HUDEP-2 (cell line): ENCODE measurements at regions not wholly inside any gene's neighbourhood (a gene's known extent, or its start where the extent isn't known, plus 50 kb on each side); places are given as distances from the start of the nearest gene placed in this dataset.
"Not testable (repeated sequence)": the region's sequence is repeated elsewhere in the genome, so short reads cannot be mapped to it uniquely, and the experiment has no call there.

ENCODE experiments used
- DNase-seq, 76 experiments: peaks; one replicate each; lab custom pipeline; 2025; ENCODE audit not compliant: unreplicated experiment in 76 of 76; lab: John Stamatoyannopoulos, UW

DNA sequence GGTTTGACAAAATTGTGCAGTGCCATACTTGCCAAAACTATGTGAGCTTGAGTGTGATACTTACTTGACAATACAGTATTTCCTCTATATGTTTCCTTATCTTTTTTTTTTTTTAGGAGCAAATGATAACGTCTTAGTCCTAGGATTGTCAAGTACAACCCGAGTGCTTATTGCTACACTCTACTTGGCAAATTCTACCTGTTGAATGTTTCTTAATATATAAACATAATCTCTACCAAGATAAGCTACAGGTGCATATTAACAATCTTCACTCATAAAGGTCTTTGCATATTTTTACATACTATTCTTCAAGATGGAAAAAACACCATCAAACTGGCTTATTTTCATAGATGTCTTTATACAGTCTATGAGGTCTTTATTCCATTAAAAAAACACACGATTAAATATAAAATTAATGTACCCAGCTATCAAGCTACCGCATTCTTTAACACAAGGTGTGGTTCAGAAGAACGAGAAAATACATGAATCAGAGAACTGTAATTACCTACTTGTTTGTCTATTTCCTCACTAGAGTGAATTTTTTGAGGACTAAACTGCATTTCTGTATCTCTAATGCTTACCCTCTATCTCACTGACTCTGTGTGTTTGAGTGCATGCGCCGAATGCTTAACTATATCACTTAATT, 76.1 kb upstream of the PDSS1 start:
- DNase-seq = no peak

DNA sequence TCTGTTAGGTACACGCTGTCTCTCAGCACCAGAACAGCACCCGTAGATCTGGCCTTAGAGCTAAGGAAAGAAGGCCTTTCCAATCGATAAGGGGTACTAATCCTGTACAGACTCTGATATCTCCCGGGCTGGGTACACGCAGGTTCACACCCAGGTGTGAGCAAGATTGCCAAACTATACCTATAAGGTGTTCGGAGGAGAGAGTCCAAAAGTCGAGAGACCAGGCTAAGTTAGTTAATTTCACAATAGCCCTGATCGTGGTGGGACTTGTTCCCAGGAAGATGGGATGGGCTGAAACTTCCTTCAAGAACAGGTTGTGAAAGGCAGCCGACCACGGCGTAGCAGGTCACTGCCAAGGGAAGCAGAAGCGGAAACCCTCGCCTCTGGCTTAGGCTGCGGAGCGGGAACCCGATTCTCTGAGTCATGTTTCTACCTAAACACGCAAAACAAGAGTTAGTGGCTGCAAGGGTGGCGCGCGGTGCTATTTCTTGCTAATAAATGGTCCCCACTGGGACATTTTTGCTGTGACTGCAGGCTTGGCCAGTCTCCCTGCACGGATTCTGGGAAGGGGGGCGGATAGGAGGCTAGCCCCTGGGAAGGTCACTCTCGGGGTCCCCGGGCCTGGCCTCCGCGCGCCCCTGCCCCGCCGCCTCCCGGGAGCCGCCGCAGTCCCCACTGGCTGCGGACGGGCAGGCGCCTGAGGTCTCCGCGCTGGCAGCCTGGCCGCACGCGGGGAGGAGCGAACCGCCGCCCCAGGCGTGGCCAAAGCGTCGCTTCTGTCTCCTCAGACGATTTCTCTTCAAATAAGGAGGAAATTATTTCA, 75.4 kb upstream of the PDSS1 start:
- DNase-seq = peak in 17 of 76 experiments; percentile 2 to 39 (median 14)

DNA sequence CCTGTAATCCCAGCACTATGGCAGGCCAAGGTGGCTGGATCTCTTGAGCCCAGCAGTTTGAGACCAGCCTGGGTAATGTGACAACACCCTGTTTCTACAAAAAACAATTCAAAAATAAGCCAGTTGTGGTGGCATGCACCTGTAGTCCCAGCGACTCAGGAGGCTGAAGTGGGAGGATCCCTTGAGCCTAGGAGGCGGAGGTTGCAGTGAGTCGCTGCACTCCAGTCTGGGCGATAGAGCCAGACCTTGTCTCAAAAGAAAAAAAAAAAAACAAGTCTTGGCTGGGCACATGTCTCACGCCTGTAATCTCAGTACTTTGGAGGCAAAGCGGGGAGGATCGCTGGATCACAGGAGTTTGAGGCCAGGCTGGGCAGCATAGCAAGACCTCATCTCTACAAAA, 74.6 kb upstream of the PDSS1 start:
- peak in 1 of 76 experiments; percentile 1 for DNase-seq

DNA sequence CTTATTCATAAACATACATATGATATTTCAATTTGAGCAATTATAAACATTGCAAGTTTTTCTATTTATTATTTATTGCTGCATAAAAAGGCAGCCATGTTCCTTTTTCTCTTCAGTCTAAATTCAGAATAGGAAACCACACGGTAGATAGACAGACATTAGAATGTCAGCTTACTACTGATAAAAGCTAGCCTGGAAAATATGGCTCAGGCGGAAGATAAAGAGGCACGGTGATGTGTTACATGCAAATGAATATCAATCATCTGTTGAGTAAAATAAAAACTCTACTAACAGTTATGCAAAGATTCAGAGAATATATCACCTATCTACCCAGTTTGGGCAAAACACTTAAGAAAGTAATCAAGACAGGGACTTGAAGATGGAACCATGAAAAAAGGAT, 73.5 kb upstream of the PDSS1 start:
- DNase-seq = peak in 18 of 76 experiments; percentile 4 to 62 (median 30)

DNA sequence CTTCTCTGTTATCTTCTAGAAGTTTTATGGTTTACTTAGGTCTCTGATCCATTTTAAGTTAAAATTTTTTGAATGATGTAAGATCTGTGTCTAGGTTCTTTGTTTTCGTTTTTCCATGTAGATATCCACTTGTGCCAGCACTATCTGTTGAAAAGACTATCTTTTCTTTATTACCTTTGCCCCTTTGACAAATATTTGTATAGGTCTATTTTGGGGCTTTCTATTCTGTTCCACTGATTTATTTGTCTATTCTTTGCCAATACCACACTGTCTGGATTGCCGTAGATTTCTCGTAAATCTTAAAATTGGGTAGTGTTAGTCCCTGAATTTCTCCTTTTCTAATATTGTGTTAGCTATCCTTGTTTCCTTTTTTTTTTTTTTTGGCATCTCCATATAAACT, 71.4 kb upstream of the PDSS1 start:
- DNase-seq = no peak

DNA sequence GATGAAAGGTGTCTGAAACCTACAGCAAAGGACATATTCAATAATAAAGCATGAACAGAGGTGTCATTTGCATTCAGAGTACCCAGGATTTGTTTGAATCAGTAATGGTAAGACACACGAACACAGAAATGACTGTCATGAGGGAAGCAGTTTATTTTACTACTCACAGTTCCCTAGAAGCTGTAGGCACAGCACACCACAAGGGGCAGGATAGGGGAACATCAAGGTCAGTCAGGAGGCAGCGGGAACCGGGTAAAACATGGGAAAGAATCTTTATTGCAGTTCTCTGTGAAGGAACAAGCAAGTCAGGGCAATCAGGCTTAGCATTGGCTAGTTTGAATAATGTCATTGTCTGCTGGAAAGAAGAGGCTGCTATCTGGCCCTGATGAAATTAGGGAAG, 70.2 kb upstream of the PDSS1 start:
- no peak for DNase-seq

DNA sequence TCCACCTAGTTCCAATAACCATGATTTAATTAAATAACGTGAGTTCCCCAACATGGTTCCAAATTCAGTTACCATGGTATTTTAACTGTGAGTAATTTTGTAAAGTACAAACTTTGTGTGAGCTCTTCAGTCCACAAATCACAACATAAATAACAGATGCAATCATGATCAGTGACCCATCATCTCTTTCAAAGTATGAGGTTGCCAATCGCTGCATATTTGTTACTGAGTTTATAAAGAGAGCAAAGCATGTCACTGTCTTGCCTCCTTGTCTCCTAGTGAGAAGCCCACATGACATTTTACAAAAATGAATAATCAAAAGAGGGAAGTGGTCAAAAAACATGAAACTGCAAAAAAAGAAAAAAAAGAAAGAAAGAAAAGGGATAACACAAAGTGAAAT, 69.1 kb upstream of the PDSS1 start:
- DNase-seq = no peak

DNA sequence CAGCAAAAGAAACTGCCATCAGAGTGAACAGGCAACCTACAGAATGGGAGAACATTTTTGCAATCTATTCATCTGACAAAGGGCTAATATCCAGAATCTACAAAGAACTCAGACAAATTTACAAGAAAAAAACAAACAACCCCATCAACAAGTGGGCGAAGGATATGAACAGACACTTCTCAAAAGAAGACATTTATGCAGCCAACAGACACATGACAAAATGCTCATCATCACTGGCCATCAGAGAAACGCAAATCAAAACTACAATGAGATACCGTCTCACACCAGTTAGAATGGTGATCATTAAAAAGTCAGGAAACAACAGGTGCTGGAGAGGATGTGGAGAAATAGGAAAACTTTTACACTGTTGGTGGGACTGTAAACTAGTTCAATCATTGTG, 65.3 kb upstream of the PDSS1 start:
- DNase-seq = not testable (repeated sequence)

DNA sequence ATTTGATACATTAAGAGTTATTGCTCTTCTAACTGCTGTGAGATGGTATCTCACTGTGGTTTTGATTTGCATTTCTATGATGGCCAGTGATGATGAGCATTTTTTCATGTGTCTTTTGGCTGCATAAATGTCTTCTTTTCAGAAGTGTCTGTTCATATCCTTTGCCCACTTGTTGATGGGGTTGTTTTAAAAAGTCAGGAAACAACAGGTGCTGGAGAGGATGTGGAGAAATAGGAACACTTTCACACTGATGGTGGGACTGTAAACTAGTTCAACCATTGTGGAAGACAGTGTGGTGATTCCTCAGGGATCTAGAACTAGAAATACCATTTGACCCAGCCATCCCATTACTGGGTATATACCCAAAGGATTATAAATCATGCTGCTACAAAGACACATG, 63.4 kb upstream of the PDSS1 start:
- not testable (repeated sequence) for DNase-seq

DNA sequence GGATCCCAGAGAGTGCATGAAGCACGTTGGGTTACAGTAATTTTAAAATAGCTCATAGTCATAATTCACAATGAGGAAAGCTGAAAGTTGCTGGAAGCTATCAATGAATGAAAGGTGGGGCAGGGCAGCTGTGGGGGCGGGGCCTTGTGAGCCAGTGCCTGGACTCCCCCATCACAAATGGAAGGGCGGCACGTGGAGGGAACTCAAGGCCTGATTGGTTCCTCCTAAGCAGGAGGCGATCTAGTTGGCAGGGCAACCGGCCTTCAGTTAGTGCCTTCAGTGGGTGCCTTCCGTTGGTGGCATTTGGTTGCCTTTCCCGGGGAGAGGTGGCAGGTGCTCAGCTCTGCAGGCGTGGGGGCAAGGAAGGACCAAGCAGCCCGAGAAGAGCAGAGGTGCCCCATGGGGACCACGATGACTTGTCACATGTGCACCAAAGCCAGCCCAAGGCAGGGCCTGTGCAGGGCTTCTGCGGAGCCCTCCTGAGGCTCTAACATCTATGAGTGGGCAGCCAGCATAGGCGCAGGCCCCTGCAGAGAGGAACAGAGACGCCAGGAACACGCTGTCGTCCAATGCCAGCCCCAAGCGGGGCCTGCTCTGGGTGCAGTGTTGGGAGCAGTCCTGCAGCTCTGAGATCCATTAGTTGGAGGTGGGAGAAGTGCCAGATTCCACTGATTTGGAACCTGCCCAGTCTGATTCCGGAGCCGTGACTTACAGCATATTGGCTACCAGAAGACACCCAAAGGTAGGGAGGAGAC, 59.8 kb upstream of the PDSS1 start:
- no peak for DNase-seq

DNA sequence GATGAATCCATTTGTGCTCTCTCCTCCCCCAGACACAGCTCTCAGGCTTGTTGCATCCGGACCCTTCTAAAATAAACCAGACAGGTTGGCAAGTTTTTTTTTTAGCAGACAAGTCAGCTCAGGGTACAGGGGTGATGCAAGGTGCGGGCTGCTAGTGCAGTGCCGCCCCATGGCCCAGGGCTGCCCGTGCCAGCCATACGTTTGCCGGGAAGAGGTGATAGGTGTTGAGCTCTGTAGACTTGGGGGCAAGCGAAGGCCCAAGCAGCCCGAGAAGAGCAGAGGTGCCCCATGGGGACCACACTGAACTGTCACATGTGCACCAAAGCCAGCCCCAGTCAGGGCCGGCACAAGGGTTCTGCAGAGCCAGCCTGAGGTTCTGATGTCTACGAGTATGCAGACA, 57.1 kb upstream of the PDSS1 start:
- DNase-seq = no peak

DNA sequence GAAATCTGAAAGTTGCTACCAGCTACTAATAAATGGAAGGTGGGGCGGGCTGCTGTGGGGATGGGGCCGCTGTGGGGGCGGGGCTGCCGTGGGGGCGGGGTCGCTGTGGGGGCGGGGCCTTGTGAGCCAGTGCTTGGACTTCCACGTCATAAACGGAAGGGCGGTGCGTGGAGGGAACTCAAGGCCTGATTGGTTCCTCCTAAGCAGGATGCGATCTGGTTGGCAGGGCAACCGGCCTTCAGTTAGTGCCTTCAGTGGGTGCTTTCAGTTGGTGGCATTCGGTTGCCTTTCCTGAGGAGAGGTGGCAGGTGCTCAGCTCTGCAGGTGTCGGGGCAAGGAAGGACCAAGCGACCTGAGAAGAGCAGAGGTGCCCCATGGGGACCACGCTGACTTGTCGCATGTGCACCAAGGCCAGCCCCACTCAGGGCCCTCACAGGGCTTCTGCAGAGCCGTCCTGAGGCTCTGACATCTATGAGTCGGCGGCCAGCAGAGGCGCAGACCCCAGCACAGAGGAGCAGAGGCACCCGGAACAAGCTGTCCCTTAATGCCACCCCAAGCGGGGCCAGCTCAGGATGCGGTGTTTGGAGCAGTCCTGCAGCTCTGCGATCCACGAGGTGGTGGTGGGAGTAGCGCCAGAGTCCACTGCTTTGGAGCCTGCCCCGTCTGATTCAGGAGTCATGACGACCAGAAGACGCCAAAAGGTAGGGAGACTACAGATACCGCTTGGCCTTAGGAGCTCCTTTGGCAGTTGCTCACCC, 54.4 kb upstream of the PDSS1 start:
- no peak for DNase-seq

DNA sequence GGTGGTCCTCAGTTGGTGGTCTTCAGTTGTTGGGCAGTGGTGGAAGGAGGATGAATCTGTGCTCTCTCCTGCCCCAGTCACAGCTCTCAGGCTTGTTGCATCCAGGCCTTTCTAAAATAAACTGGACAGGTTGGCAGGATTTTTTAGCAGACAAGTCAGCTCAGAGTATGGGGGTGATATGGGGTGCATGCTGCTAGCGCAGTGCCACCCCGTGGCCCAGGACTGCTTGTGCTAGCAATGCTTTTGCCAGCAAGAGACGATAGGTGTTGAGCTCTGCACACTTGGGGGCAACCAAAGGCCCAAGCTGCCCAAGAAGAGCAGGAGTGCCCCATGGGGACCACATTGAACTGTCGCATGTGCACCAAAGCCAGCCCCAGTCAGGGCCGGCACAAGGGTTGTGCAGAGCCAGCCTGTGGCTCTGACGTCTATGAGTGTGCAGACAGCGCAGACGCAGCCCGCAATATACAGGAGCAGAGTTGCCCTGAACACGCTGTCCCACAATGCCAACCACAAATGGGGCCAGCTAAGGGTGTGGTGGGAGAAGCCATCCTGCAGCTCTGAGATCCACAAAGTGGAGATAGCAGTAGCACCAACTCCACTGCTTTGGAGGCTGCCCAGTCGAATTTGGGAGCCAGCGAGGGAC, 49.8 kb upstream of the PDSS1 start:
- DNase-seq = no peak
